Naive thymus-derived CD4-positive, alpha-beta T cell (primary cell): ENCODE measurements at regions not wholly inside any gene's neighbourhood (a gene's known extent, or its start where the extent isn't known, plus 50 kb on each side); places are given as distances from the start of the nearest gene placed in this dataset.

ENCODE experiments used
- ATAC-seq: fragments of 150-1000 bp; cut with Tn5 transposase; 2 replicates; pipeline ENCODE4 v1.10.0; 2021; ENCODE audit warnings: mild to moderate bottlenecking, moderate library complexity
- CTCF ChIA-PET: fragments of 350-600 bp; sonication (Branson Sonifier 250); formaldehyde crosslinking; loops from one replicate; lab custom pipeline; 2021; ENCODE audit warnings: antibody characterized with exemption; lab: Charles Lee
- POLR2A ChIA-PET: fragments of 350-600 bp; sonication (Branson Sonifier 250); formaldehyde crosslinking; loops from one replicate; lab custom pipeline; 2021; ENCODE audit warnings: antibody characterized with exemption, inconsistent platforms; lab: Charles Lee
- DNase-seq, 9 donors: peaks; one replicate each; pipeline versions ENCODE4 v3.0.0 to v3.0.0-alpha.2; 2020 to 2022; ENCODE audit warnings: mixed read lengths in 1 of 9
- H3K27ac ChIP-seq: one replicate; pipeline ENCODE4 v1.7.0; 2013; ENCODE audit warnings: mild to moderate bottlenecking, low read depth, low read length, moderate library complexity
- H3K27me3 ChIP-seq, 2 donors: one replicate each; pipeline ENCODE4 v1.7.0; 2013; ENCODE audit warnings: low read length in 2 of 2, mild to moderate bottlenecking in 2 of 2, moderate library complexity in 2 of 2; ENCODE audit not compliant: control insufficient read depth in 2 of 2, insufficient read depth in 2 of 2
- H3K36me3 ChIP-seq, 3 experiments: 1 replicate in 2 of 3; 2 replicates in 1 of 3; pipeline ENCODE4 v1.7.0; 2013; ENCODE audit warnings: low read length in 3 of 3, mild to moderate bottlenecking in 3 of 3, moderate library complexity in 1 of 3; ENCODE audit not compliant: insufficient read depth in 3 of 3, control insufficient read depth in 2 of 3
- H3K4me1 ChIP-seq, 2 donors: one replicate each; pipeline ENCODE4 v1.7.0; 2013; ENCODE audit warnings: low read length in 2 of 2, mild to moderate bottlenecking in 2 of 2, moderate library complexity in 1 of 2; ENCODE audit not compliant: control insufficient read depth in 2 of 2, insufficient read depth in 2 of 2
- H3K4me3 ChIP-seq: 2 replicates; pipeline ENCODE4 v1.7.0; 2013; ENCODE audit warnings: mild to moderate bottlenecking, low read length
- H3K9me3 ChIP-seq, 3 experiments: 1 replicate in 2 of 3; 2 replicates in 1 of 3; pipeline ENCODE4 v1.7.0; 2013; ENCODE audit warnings: low read length in 3 of 3; ENCODE audit not compliant: control insufficient read depth in 2 of 3
- H3K27ac Mint-ChIP-seq, 9 donors: one replicate each; pipeline ENCODE4 v1.8.0; 2020 to 2022; ENCODE audit warnings: mixed read lengths in 9 of 9, mild to moderate bottlenecking in 8 of 9, moderate library complexity in 5 of 9, inconsistent platforms in 2 of 9
- H3K27me3 Mint-ChIP-seq, 5 donors: one replicate each; pipeline ENCODE4 v1.8.0; 2021 to 2022; ENCODE audit warnings: mixed read lengths in 5 of 5, mild to moderate bottlenecking in 1 of 5
- H3K36me3 Mint-ChIP-seq, 5 donors: one replicate each; pipeline ENCODE4 v1.8.0; 2020 to 2022; ENCODE audit warnings: mixed read lengths in 5 of 5, mild to moderate bottlenecking in 3 of 5, inconsistent platforms in 1 of 5
- H3K4me1 Mint-ChIP-seq, 7 donors: one replicate each; pipeline ENCODE4 v1.8.0; 2020 to 2022; ENCODE audit warnings: mixed read lengths in 7 of 7, mild to moderate bottlenecking in 3 of 7, inconsistent platforms in 1 of 7
- H3K4me3 Mint-ChIP-seq, 10 donors: one replicate each; pipeline ENCODE4 v1.8.0; 2020 to 2022; ENCODE audit warnings: mild to moderate bottlenecking in 10 of 10, mixed read lengths in 10 of 10, moderate library complexity in 6 of 10, inconsistent platforms in 2 of 10
- H3K9me3 Mint-ChIP-seq, 11 donors: one replicate each; pipeline ENCODE4 v1.8.0; 2020 to 2022; ENCODE audit warnings: mixed read lengths in 11 of 11, mild to moderate bottlenecking in 4 of 11, inconsistent platforms in 1 of 11, moderate library complexity in 1 of 11
- intact Hi-C, 2 donors: fragments of 100-400 bp; cut with micrococcal nuclease; formaldehyde crosslinking; loops; one replicate each; pipeline ENCODE4 v1.15.1; 2023

GRCh38 chr4:36394352-36394903 is 113.0 kb downstream of the DTHD1 start:
- no peak overlapping the region for H3K27ac ChIP-seq
- ATAC-seq (peak; percentile 92), DNase-seq (peak in 8 of 9 donors; percentile 33 to 84 (median 71))
- peaks cover 5 to 11% of the 10 kb centered on the region in 2 donors for H3K4me1 ChIP-seq
- Mint-ChIP-seq H3K4me3 (peak overlapping the region in 6 of 10 donors; percentile 27 to 76 (median 50)), H3K4me1 (peaks cover 0 to 24% (median 15%) of the 10 kb centered on the region in 7 donors), H3K9me3 (no peaks in the 10 kb centered on the region), H3K36me3 (no peaks in the 10 kb centered on the region), H3K27me3 (peaks cover 0 to 14% (median 0%) of the 10 kb centered on the region in 5 donors), H3K27ac (peak overlapping the region; percentile 83 to 96 (median 88))
- H3K9me3 ChIP-seq, result no peaks in the 10 kb centered on the region
- ChIA-PET POLR2A (interaction anchor here (0.7 to 1.2 kb wide), 3 partner anchors 8 to 54 kb away, joined by 3 to 10 read pairs (median 3); no protein-coding TSS in a partner anchor), CTCF (interaction anchor here (0.6 to 1.9 kb wide), 4 partner anchors 9 to 150 kb away, joined by 3 to 7 read pairs (median 6); partner anchors contain the start of gene ARAP2)
- H3K36me3 ChIP-seq, result no peaks in the 10 kb centered on the region
- H3K27me3 ChIP-seq, result no peaks in the 10 kb centered on the region
- intact Hi-C loops, result loop anchor here (1.0 kb wide), 7 partner anchors 8 to 152 kb away; partner anchors contain the start of gene ARAP2 (in 1 of the 2)
- H3K4me3 ChIP-seq, result no peak overlapping the region

- H3K4me3 ChIP-seq, result no peak overlapping the region
- H3K9me3 Mint-ChIP-seq, result peaks cover 0 to 6% (median 0%) of the 10 kb centered on the region in 11 donors
- peak; percentile 81 for ATAC-seq
- no peak overlapping the region for H3K27ac ChIP-seq
- no peak overlapping the region for H3K4me3 Mint-ChIP-seq
- no peak overlapping the region for H3K27ac Mint-ChIP-seq
- peak in 6 of 9 donors; percentile 37 to 59 (median 56) for DNase-seq
- peaks cover 0 to 6% (median 0%) of the 10 kb centered on the region in 5 donors for H3K36me3 Mint-ChIP-seq
- peaks cover 0 to 26% (median 2%) of the 10 kb centered on the region in 5 donors for H3K27me3 Mint-ChIP-seq
- CTCF ChIA-PET, result interaction anchor here (0.7 to 4.1 kb wide), 17 partner anchors 9 to 734 kb away, joined by 3 to 62 read pairs (median 5); no protein-coding TSS in a partner anchor
- H3K9me3 ChIP-seq, result no peaks in the 10 kb centered on the region
- intact Hi-C loops, result loop anchor here (1.0 to 5.0 kb wide), 4 partner anchors 14 to 208 kb away; no protein-coding TSS in a partner anchor
- peaks cover 0 to 9% (median 6%) of the 10 kb centered on the region in 7 donors for H3K4me1 Mint-ChIP-seq
- H3K27me3 ChIP-seq, result no peaks in the 10 kb centered on the region
- H3K36me3 ChIP-seq, result no peaks in the 10 kb centered on the region
- H3K4me1 ChIP-seq, result peaks cover 0 to 3% of the 10 kb centered on the region in 2 donors
- POLR2A ChIA-PET, result interaction anchor here (0.7 to 1.1 kb wide), 2 partner anchors 38 to 51 kb away, joined by 3 read pairs; no protein-coding TSS in a partner anchor
These were observed 118.4 kb downstream of the DTHD1 start for GRCh38 chr4:36399762-36400353.

- no peaks in the 10 kb centered on the region for H3K36me3 ChIP-seq
- ChIA-PET POLR2A (no interaction called here), CTCF (interaction anchor here (0.6 to 1.3 kb wide), 7 partner anchors 8 to 59 kb away, joined by 3 to 7 read pairs (median 4); no protein-coding TSS in a partner anchor)
- no peak overlapping the region for H3K27ac Mint-ChIP-seq
- no peaks in the 10 kb centered on the region for H3K4me1 ChIP-seq
- H3K27ac ChIP-seq, result no peak overlapping the region
- ATAC-seq, result no peak
- H3K4me3 Mint-ChIP-seq, result no peak overlapping the region
- intact Hi-C loops, result no loop called here
- peaks cover 0 to 2% (median 0%) of the 10 kb centered on the region in 7 donors for H3K4me1 Mint-ChIP-seq
- H3K36me3 Mint-ChIP-seq, result peaks cover 0 to 6% (median 0%) of the 10 kb centered on the region in 5 donors
- H3K4me3 ChIP-seq, result no peak overlapping the region
- no peaks in the 10 kb centered on the region for H3K27me3 ChIP-seq
- peaks cover 0 to 6% (median 0%) of the 10 kb centered on the region in 11 donors for H3K9me3 Mint-ChIP-seq
- DNase-seq, result no peak
- H3K27me3 Mint-ChIP-seq, result peaks cover 0 to 36% (median 2%) of the 10 kb centered on the region in 5 donors
- H3K9me3 ChIP-seq, result no peaks in the 10 kb centered on the region
These were observed 120.8 kb downstream of the DTHD1 start for GRCh38 chr4:36402008-36402758.

- Mint-ChIP-seq H3K27me3 (peaks cover 9 to 41% (median 34%) of the 10 kb centered on the region in 5 donors), H3K4me3 (no peak overlapping the region), H3K4me1 (peaks cover 0 to 4% (median 0%) of the 10 kb centered on the region in 7 donors), H3K36me3 (no peaks in the 10 kb centered on the region), H3K27ac (no peak overlapping the region), H3K9me3 (no peaks in the 10 kb centered on the region)
- Histone ChIP-seq H3K36me3 (no peaks in the 10 kb centered on the region), H3K27me3 (peaks cover 0 to 4% of the 10 kb centered on the region in 2 donors), H3K27ac (no peak overlapping the region), H3K4me3 (no peak overlapping the region), H3K4me1 (no peaks in the 10 kb centered on the region), H3K9me3 (no peaks in the 10 kb centered on the region)
- ChIA-PET POLR2A (no interaction called here), CTCF (interaction anchor here (0.6 kb wide), 1 partner anchor 210 kb away, joined by 3 read pairs; no protein-coding TSS in a partner anchor)
- no peak for ATAC-seq
- no peak for DNase-seq
- intact Hi-C loops, result loop anchor here in 1 of 2 donors (5.0 kb wide), 1 partner anchor 1381 kb away; no protein-coding TSS in a partner anchor
These were observed 129.9 kb downstream of the DTHD1 start for GRCh38 chr4:36411338-36411737.

- H3K36me3 Mint-ChIP-seq, result no peaks in the 10 kb centered on the region
- ChIA-PET POLR2A (no interaction called here), CTCF (interaction anchor here (1.1 kb wide), 1 partner anchor 19 kb away, joined by 4 read pairs; no protein-coding TSS in a partner anchor)
- no peaks in the 10 kb centered on the region for H3K9me3 ChIP-seq
- no peaks in the 10 kb centered on the region for H3K36me3 ChIP-seq
- H3K9me3 Mint-ChIP-seq, result peaks cover 0 to 2% (median 0%) of the 10 kb centered on the region in 11 donors
- peaks cover 31 to 51% (median 40%) of the 10 kb centered on the region in 5 donors for H3K27me3 Mint-ChIP-seq
- no peak overlapping the region for H3K27ac Mint-ChIP-seq
- intact Hi-C loops, result loop anchor here (1.0 to 5.0 kb wide), 4 partner anchors 969 to 1378 kb away; no protein-coding TSS in a partner anchor
- ATAC-seq (no peak), DNase-seq (peak in 1 of 9 donors; percentile 4)
- H3K4me1 Mint-ChIP-seq, result no peaks in the 10 kb centered on the region
- no peak overlapping the region for H3K27ac ChIP-seq
- no peak overlapping the region for H3K4me3 ChIP-seq
- H3K4me3 Mint-ChIP-seq, result no peak overlapping the region
- peaks cover 0 to 4% of the 10 kb centered on the region in 2 donors for H3K27me3 ChIP-seq
- no peaks in the 10 kb centered on the region for H3K4me1 ChIP-seq
These were observed 132.8 kb downstream of the DTHD1 start for GRCh38 chr4:36414248-36414647.

- Histone ChIP-seq H3K4me3 (no peak overlapping the region), H3K9me3 (no peaks in the 10 kb centered on the region), H3K36me3 (no peaks in the 10 kb centered on the region), H3K4me1 (no peaks in the 10 kb centered on the region), H3K27me3 (no peaks in the 10 kb centered on the region), H3K27ac (no peak overlapping the region)
- ChIA-PET POLR2A (no interaction called here), CTCF (no interaction called here)
- Mint-ChIP-seq H3K4me1 (no peaks in the 10 kb centered on the region), H3K27ac (no peak overlapping the region), H3K4me3 (no peak overlapping the region), H3K36me3 (no peaks in the 10 kb centered on the region), H3K27me3 (peaks cover 26 to 43% (median 33%) of the 10 kb centered on the region in 5 donors), H3K9me3 (peaks cover 0 to 4% (median 0%) of the 10 kb centered on the region in 11 donors)
- intact Hi-C loops, result no loop called here
- DNase-seq (no peak), ATAC-seq (no peak)
These were observed 135.7 kb downstream of the DTHD1 start for GRCh38 chr4:36417146-36417545.
